CD4-positive, alpha-beta T cell (primary cell): ENCODE measurements at regions not wholly inside any gene's neighbourhood (a gene's known extent, or its start where the extent isn't known, plus 50 kb on each side); places are given as distances from the start of the nearest gene placed in this dataset.

Experiments
- ATAC-seq: fragments of 200-7000 bp; cut with Tn5 transposase; one replicate; pipeline ENCODE4 v1.10.0; 2022; ENCODE audit warnings: mild to moderate bottlenecking; ENCODE audit not compliant: poor library complexity
- CTCF ChIA-PET: fragments of 350-600 bp; sonication (Branson Sonifier 250); formaldehyde crosslinking; loops from one replicate; lab custom pipeline; 2021; ENCODE audit warnings: antibody characterized with exemption, inconsistent platforms; lab: Charles Lee
- POLR2A ChIA-PET: fragments of 350-600 bp; sonication (Branson Sonifier 250); formaldehyde crosslinking; loops from one replicate; lab custom pipeline; 2021; ENCODE audit warnings: antibody characterized with exemption, inconsistent platforms; lab: Charles Lee
- DNase-seq, 14 experiments: peaks; one replicate each; pipeline ENCODE4 v3.0.0-alpha.2; 2013 to 2020; ENCODE audit warnings: mixed read lengths in 2 of 14
- H3K27ac ChIP-seq, 2 donors: one replicate each; pipeline versions ENCODE4 v1.5.1 to v1.7.0; 2013; ENCODE audit warnings: low read length in 2 of 2, low read depth in 1 of 2, mild to moderate bottlenecking in 1 of 2
- H3K27me3 ChIP-seq, 2 experiments: 1 replicate in 1 of 2; 2 replicates in 1 of 2; pipeline versions ENCODE4 v1.6.1 to v1.7.0; 2013; ENCODE audit warnings: low read length in 2 of 2, control low read depth in 1 of 2, mild to moderate bottlenecking in 1 of 2, moderate library complexity in 1 of 2; ENCODE audit not compliant: insufficient read depth in 2 of 2, control insufficient read depth in 1 of 2
- H3K36me3 ChIP-seq: one replicate; pipeline ENCODE4 v1.6.1; 2013; ENCODE audit warnings: low read length, control low read depth; ENCODE audit not compliant: insufficient read depth
- H3K4me1 ChIP-seq: one replicate; pipeline ENCODE4 v1.6.1; 2013; ENCODE audit warnings: low read length, control low read depth; ENCODE audit not compliant: insufficient read depth
- H3K4me3 ChIP-seq: one replicate; pipeline ENCODE4 v1.5.1; 2013; ENCODE audit warnings: mild to moderate bottlenecking, low read length, moderate library complexity
- H3K9me3 ChIP-seq, 2 experiments: 1 replicate in 1 of 2; 2 replicates in 1 of 2; pipeline versions ENCODE4 v1.6.1 to v1.7.0; 2013; ENCODE audit warnings: low read length in 2 of 2, mild to moderate bottlenecking in 2 of 2, control low read depth in 1 of 2, moderate library complexity in 1 of 2; ENCODE audit not compliant: control insufficient read depth in 1 of 2, insufficient read depth in 1 of 2
- H3K27ac Mint-ChIP-seq: one replicate; pipeline ENCODE4 v1.8.0; 2020; ENCODE audit warnings: mixed read lengths
- H3K27me3 Mint-ChIP-seq: one replicate; pipeline ENCODE4 v1.8.0; 2021; ENCODE audit warnings: mixed read lengths
- H3K36me3 Mint-ChIP-seq: one replicate; pipeline ENCODE4 v1.8.0; 2021; ENCODE audit warnings: low read depth, mixed read lengths
- H3K4me1 Mint-ChIP-seq: one replicate; pipeline ENCODE4 v1.8.0; 2021; ENCODE audit warnings: low read depth, mixed read lengths
- H3K4me3 Mint-ChIP-seq: one replicate; pipeline ENCODE4 v1.8.0; 2020; ENCODE audit warnings: mild to moderate bottlenecking, mixed read lengths
- H3K9me3 Mint-ChIP-seq: one replicate; pipeline ENCODE4 v1.8.0; 2020; ENCODE audit warnings: mixed read lengths
- intact Hi-C, 2 experiments: fragments of 100-400 bp; cut with DNase I in 1 of 2; cut with micrococcal nuclease in 1 of 2; formaldehyde crosslinking; loops; one replicate each; pipeline versions ENCODE4 v1.15.1 to v1.9.0; 2023 to 2025; cut with DNase I, micrococcal nuclease
- TF ChIP-seq, protein P1 (sequence below): fragments of 200-600 bp; IDR thresholded peaks from one replicate; pipeline ENCODE4 v1.8.0; 2022; ENCODE audit warnings: antibody characterized with exemption, mild to moderate bottlenecking

DNA sequence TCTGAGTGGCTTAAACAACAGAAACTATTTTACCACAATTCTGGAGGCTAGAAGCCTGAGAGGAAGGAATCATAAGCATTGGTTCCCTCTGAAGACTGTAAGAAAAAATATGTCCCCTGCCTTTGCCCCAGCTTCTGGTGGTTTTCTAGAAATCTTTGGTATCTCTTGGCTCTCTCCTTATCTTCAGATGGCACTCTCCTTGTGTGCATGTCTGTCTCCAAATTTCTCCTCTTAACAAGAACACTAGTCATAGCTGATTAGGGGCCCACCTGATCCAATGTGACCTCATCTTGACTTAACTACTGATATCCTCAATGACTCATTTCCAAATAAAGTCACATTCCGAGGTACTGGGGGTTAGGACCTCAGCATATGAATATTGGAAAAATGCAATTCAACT is 635.0 kb upstream of the NR3C2 start:
- TF ChIP-seq, protein P1, sequence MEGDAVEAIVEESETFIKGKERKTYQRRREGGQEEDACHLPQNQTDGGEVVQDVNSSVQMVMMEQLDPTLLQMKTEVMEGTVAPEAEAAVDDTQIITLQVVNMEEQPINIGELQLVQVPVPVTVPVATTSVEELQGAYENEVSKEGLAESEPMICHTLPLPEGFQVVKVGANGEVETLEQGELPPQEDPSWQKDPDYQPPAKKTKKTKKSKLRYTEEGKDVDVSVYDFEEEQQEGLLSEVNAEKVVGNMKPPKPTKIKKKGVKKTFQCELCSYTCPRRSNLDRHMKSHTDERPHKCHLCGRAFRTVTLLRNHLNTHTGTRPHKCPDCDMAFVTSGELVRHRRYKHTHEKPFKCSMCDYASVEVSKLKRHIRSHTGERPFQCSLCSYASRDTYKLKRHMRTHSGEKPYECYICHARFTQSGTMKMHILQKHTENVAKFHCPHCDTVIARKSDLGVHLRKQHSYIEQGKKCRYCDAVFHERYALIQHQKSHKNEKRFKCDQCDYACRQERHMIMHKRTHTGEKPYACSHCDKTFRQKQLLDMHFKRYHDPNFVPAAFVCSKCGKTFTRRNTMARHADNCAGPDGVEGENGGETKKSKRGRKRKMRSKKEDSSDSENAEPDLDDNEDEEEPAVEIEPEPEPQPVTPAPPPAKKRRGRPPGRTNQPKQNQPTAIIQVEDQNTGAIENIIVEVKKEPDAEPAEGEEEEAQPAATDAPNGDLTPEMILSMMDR: no peak
- ATAC-seq: no peak
- H3K27me3 Mint-ChIP-seq: no peaks in the 10 kb centered on the region
- H3K27ac ChIP-seq: no peak overlapping the region
- no peaks in the 10 kb centered on the region for H3K4me1 Mint-ChIP-seq
- no peak for DNase-seq
- H3K27me3 ChIP-seq: no peaks in the 10 kb centered on the region
- POLR2A ChIA-PET: no interaction called here
- H3K4me3 Mint-ChIP-seq: no peak overlapping the region
- no peak overlapping the region for H3K27ac Mint-ChIP-seq
- intact Hi-C loops: no loop called here
- CTCF ChIA-PET: no interaction called here
- no peaks in the 10 kb centered on the region for H3K36me3 Mint-ChIP-seq
- H3K9me3 Mint-ChIP-seq: no peaks in the 10 kb centered on the region
- no peak overlapping the region for H3K4me3 ChIP-seq
- peaks cover 0 to 3% of the 10 kb centered on the region in 2 experiments for H3K9me3 ChIP-seq
- H3K4me1 ChIP-seq: no peaks in the 10 kb centered on the region
- no peaks in the 10 kb centered on the region for H3K36me3 ChIP-seq

DNA sequence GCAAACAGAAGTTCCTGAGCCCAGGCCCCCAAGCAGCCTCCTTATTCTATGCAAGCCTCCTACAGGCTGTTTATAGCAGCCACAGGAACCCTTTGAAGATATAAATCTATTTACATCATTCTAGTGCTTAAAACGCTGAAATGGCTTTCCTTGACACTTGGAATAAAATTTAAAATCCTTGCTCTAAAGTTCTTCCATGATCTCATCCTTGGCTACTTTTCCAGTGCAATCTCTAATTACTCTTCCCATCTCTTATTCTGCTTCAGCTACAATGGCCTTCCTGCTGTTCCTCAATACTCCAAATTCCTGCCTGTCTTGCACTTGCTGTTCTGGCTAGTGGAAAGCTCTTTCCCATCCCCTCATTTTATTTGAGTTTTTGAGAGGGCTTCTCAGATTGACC is 634.2 kb upstream of the NR3C2 start:
- ATAC-seq (no peak), DNase-seq (no peak)
- H3K4me3 ChIP-seq: no peak overlapping the region
- no peak overlapping the region for H3K27ac ChIP-seq
- no peaks in the 10 kb centered on the region for H3K4me1 ChIP-seq
- no peaks in the 10 kb centered on the region for H3K36me3 Mint-ChIP-seq
- ChIA-PET CTCF (no interaction called here), POLR2A (no interaction called here)
- no peaks in the 10 kb centered on the region for H3K9me3 Mint-ChIP-seq
- no peaks in the 10 kb centered on the region for H3K27me3 Mint-ChIP-seq
- intact Hi-C loops: no loop called here
- no peak overlapping the region for H3K27ac Mint-ChIP-seq
- peaks cover 0 to 3% of the 10 kb centered on the region in 2 experiments for H3K9me3 ChIP-seq
- no peak overlapping the region for H3K4me3 Mint-ChIP-seq
- no peaks in the 10 kb centered on the region for H3K4me1 Mint-ChIP-seq
- no peaks in the 10 kb centered on the region for H3K27me3 ChIP-seq
- TF ChIP-seq, protein P1: no peak
- no peaks in the 10 kb centered on the region for H3K36me3 ChIP-seq

GRCh38 chr4:149072384-149072783 is 630.2 kb upstream of the NR3C2 start:
- Histone ChIP-seq H3K27me3 (no peaks in the 10 kb centered on the region), H3K4me1 (no peaks in the 10 kb centered on the region), H3K36me3 (no peaks in the 10 kb centered on the region), H3K9me3 (peaks cover 0 to 3% of the 10 kb centered on the region in 2 experiments), H3K27ac (no peak overlapping the region), H3K4me3 (no peak overlapping the region)
- Mint-ChIP-seq H3K9me3 (peaks cover 2% of the 10 kb centered on the region), H3K4me3 (no peak overlapping the region), H3K27me3 (no peaks in the 10 kb centered on the region), H3K4me1 (no peaks in the 10 kb centered on the region), H3K27ac (no peak overlapping the region), H3K36me3 (no peaks in the 10 kb centered on the region)
- intact Hi-C loops: no loop called here
- no peak for DNase-seq
- TF ChIP-seq, protein P1: no peak
- ChIA-PET POLR2A (no interaction called here), CTCF (no interaction called here)
- ATAC-seq: no peak
